Brain pericyte (primary cell): ENCODE measurements at regions not wholly inside any gene's neighbourhood (a gene's known extent, or its start where the extent isn't known, plus 50 kb on each side); places are given as distances from the start of the nearest gene placed in this dataset.
A peak's percentile ranks its signal among the peaks of the same experiment; 100 is the strongest.

Source experiments
- DNase-seq: peaks from one replicate; pipeline ENCODE4 v3.0.0-alpha.2; 2012; ENCODE audit warnings: low read depth, low spot score

GRCh38 chr19:5392486-5392885 lies 51.9 kb upstream of the PTPRS start:
- DNase-seq: no peak

GRCh38 chr19:5393088-5393487 lies 52.5 kb upstream of the PTPRS start:
- no peak for DNase-seq

- no peak for DNase-seq
Observed at GRCh38 chr19:5394551-5395505, 54.2 kb upstream of the PTPRS start.

- DNase-seq: no peak
Observed at GRCh38 chr19:5395556-5395955, 54.9 kb upstream of the PTPRS start.

- DNase-seq: no peak
Observed at GRCh38 chr19:5396096-5396939, 55.7 kb upstream of the PTPRS start.

GRCh38 chr19:5396963-5397362 lies 56.4 kb upstream of the PTPRS start:
- DNase-seq: no peak

- DNase-seq: no peak
Observed at GRCh38 chr19:5397804-5398692, 57.2 kb upstream of the ZNRF4 start.

GRCh38 chr19:5398693-5399057 lies 56.5 kb upstream of the ZNRF4 start:
- DNase-seq: no peak

- peak; percentile 55 for DNase-seq
Observed at GRCh38 chr19:5403968-5404640, 51.1 kb upstream of the ZNRF4 start.
